ENCODE measurements at regions not wholly inside any gene's neighbourhood (a gene's known extent, or its start where the extent isn't known, plus 50 kb on each side); places are given as distances from the start of the nearest gene placed in this dataset.

GRCh38 chr14:96622926-96623325 is 120.7 kb downstream of the PAPOLA start:
- no peak for DNase-seq (ENCODE audit: low spot score)
- 86% methylated on average over 8 of the region's 8 CpGs for WGBS
- Histone ChIP-seq H3K36me3 (ENCODE audit: control insufficient read depth in 4 of 4, insufficient read depth in 3 of 4, low read depth in 1 of 4, low read length in 3 of 4) (no peaks in the 10 kb centered on the region), H3K9me3 (ENCODE audit: control insufficient read depth in 4 of 4, low read length in 3 of 4) (no peaks in the 10 kb centered on the region), H3K27me3 (ENCODE audit: control insufficient read depth in 4 of 4, insufficient read depth in 4 of 4, low read length in 3 of 4) (peaks cover 0 to 2% (median 0%) of the 10 kb centered on the region in 4 donors), H3K4me3 (ENCODE audit: low read depth in 1 of 3, low read length in 3 of 3) (no peak overlapping the region), H3K27ac (ENCODE audit: low read depth in 1 of 2, low read length in 2 of 2) (no peak overlapping the region), H3K4me1 (ENCODE audit: control insufficient read depth in 4 of 4, insufficient read depth in 4 of 4, low read length in 3 of 4) (no peaks in the 10 kb centered on the region), H3K9ac (ENCODE audit: low read depth in 1 of 2, low read length in 2 of 2) (no peak overlapping the region)
- TF ChIP-seq RXRA (IDR thresholded peaks at IDR 0.05) (no peak), CTCF (IDR thresholded peaks at IDR 0.05; ENCODE audit: low read depth, low read length, missing input control) (no peak), EGR1 (IDR thresholded peaks at IDR 0.05; ENCODE audit: low read depth in 2 of 2) (no peak)

- Histone ChIP-seq H3K9ac (ENCODE audit: low read depth in 1 of 2, low read length in 2 of 2) (no peak overlapping the region), H3K27me3 (ENCODE audit: control insufficient read depth in 4 of 4, insufficient read depth in 4 of 4, low read length in 3 of 4) (peaks cover 0 to 2% (median 0%) of the 10 kb centered on the region in 4 donors), H3K4me1 (ENCODE audit: control insufficient read depth in 4 of 4, insufficient read depth in 4 of 4, low read length in 3 of 4) (no peaks in the 10 kb centered on the region), H3K9me3 (ENCODE audit: control insufficient read depth in 4 of 4, low read length in 3 of 4) (no peaks in the 10 kb centered on the region), H3K27ac (ENCODE audit: low read depth in 1 of 2, low read length in 2 of 2) (no peak overlapping the region), H3K4me3 (ENCODE audit: low read depth in 1 of 3, low read length in 3 of 3) (no peak overlapping the region), H3K36me3 (ENCODE audit: control insufficient read depth in 4 of 4, insufficient read depth in 3 of 4, low read depth in 1 of 4, low read length in 3 of 4) (no peaks in the 10 kb centered on the region)
- DNase-seq (ENCODE audit: low spot score), result no peak
- TF ChIP-seq RXRA (IDR thresholded peaks at IDR 0.05), result no peak
- no peak for TF ChIP-seq SP1 (IDR thresholded peaks at IDR 0.05)
- TF ChIP-seq MAX (IDR thresholded peaks at IDR 0.05), result no peak
- no peak for TF ChIP-seq CTCF (IDR thresholded peaks at IDR 0.05; ENCODE audit: low read depth, low read length, missing input control)
- no peak for TF ChIP-seq ATF3 (IDR thresholded peaks at IDR 0.05)
- TF ChIP-seq TAF1 (conservative IDR thresholded peaks at IDR 0.05), result no peak
- no peak for TF ChIP-seq YY1 (IDR thresholded peaks at IDR 0.05)
- no peak for TF ChIP-seq GABPA (IDR thresholded peaks at IDR 0.05 in 1 of 2, conservative IDR thresholded peaks at IDR 0.05 in 1 of 2)
- TF ChIP-seq FOXA2 (IDR thresholded peaks at IDR 0.05), result no peak
- TF ChIP-seq FOXA1 (IDR thresholded peaks at IDR 0.05), result no peak
- TF ChIP-seq JUND (IDR thresholded peaks at IDR 0.05), result no peak
- TF ChIP-seq HNF4A (conservative IDR thresholded peaks at IDR 0.05), result no peak
- no peak for TF ChIP-seq REST (IDR thresholded peaks at IDR 0.05)
- TF ChIP-seq ZBTB33 (IDR thresholded peaks at IDR 0.05), result no peak
- TF ChIP-seq NR2F2 (IDR thresholded peaks at IDR 0.05), result no peak
- TF ChIP-seq HNF4G (IDR thresholded peaks at IDR 0.05), result no peak
- no peak for TF ChIP-seq EGR1 (IDR thresholded peaks at IDR 0.05; ENCODE audit: low read depth in 2 of 2)
- no peak for TF ChIP-seq RAD21 (IDR thresholded peaks at IDR 0.05)
- 82% methylated on average over 34 of the region's 34 CpGs for WGBS
These were observed 121.7 kb downstream of the PAPOLA start for GRCh38 chr14:96623676-96624484.
